Stimulated activated CD4-positive, alpha-beta T cell treated with anti-CD3 and anti-CD28 coated beads, TNF-alpha, amount 100 ng/mL, for 24 hours (primary cell): ENCODE measurements at regions not wholly inside any gene's neighbourhood (a gene's known extent, or its start where the extent isn't known, plus 50 kb on each side); places are given as distances from the start of the nearest gene placed in this dataset.

Source experiments
- DNase-seq, 3 experiments: peaks; one replicate each; pipeline ENCODE4 v3.0.0-alpha.2; 2020; ENCODE audit warnings: low read depth in 3 of 3

DNA sequence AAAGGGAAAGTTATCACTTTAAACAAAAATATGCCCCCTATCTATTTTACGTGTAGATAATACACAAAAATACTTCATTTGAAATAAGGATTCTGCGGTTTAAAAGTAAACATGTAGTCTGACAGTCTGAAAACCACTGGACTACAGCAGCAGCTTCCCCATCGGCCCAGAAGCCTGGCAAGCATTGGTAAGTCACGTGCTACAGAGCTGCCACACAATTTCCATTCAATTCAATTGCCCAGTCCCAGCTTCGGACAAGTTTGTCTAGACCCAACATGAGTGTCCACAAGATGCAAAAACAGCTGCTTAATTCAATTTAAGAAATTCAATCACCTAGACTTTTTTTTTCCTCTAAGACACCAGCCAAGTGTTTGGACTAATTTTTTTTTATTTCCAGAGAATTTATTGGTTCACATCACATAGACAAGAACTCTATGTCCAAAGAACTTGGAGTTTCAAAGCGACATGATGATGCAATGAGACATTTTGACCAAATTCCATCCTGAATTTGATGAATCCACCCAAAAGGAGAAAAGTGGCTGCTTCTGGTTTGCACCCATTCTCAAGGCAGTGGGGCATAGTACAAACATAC is 458.9 kb downstream of the COG6 start:
- no peak for DNase-seq

DNA sequence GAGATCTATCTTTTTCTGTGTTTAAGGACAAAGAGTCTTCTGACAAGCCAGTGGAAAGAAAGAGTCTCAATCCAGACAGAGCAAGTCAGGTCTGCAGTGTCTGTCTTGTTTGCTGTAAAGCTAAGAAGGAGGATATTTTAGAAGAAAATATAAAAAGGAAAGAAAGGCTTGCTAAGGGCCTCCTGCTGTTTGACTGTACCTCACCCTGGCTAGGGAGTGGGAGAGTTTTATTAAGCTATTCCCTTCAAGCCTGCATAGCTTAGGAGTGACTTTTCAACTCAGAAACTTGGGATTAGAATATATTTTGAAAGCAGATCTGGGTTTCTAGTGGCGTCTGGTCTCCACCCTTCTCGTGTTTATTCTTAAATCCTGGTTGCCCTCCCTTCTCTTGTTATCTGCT is 460.0 kb downstream of the COG6 start:
- DNase-seq, result no peak

DNA sequence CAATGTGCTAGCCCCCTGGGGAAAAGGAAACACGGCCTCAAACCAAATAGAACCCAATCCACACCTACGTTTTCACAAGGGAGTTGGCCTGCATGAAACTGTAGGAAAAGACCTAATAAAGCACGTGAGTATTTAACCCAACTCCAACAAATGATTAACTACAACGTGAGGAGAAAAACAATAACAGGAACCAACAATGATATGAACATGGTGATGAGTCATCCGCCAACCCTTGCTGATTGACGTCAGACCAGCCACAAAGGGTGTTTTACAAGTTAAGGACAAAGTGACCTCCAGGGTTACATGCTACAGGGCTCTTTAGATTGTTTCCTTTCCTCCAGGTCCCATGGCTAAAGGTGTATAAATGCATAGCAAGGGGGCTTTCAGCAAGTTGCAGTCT is 460.5 kb downstream of the COG6 start:
- DNase-seq, result peak in 1 of 3 experiments; percentile 25

DNA sequence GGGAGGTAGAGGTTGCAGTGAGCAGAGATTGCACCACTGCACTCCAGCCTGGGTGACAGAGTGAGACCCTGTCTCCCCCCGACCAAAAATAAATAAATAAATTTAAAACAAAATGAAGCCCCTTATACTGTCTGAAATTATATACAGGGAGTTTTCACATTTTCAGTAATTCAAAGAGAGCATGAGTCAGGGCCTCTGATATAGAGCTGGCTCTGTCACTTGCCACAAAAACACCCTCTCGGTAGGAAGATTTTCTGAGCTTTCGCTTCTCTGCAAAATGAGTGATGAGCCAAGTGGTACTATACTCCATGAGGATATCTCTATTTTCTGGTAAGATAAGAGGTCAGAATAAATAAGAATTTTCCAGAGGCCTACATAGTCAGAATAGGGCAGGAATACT is 462.9 kb downstream of the COG6 start:
- no peak for DNase-seq

DNA sequence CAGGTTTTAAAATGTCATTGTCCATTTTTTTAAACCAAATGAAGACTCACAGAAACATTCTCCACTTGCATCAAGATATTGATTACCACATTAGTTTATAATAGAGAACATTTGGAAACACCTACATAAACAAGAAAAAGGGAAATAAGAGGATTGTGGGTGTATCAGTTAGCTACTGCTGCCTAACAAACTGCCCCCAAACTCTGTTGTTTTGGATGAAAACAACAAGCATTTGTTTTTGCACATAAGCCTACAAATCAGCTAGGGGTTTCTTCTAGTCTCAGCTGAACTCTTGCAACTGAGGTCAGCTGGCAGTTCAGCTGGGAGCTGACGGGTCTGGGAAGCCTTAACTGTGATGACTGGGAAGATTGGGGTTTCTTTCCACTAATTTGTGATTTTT is 464.4 kb downstream of the COG6 start:
- DNase-seq, result no peak

GRCh38 chr13:40120288-40120687 is 464.8 kb downstream of the COG6 start:
- DNase-seq, result no peak

DNA sequence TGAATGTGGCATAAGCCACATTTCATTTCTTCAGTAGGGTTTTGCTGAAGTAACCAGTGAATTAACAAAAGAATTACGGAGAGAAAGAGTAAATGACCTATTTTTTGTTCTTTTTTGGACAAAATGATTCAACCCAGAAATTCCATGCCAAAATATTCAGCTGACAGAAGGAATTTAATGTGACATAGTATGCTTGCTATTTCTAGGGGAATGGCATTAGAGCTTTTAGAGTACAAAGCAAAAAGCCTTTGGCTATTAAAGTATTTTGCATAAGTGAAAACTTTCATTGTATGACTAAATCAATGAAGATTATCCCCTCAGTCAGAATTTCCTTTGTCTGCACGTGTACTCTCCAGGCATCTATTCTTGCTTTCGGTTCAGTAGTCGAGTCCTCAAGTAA is 465.3 kb downstream of the COG6 start:
- DNase-seq, result no peak

DNA sequence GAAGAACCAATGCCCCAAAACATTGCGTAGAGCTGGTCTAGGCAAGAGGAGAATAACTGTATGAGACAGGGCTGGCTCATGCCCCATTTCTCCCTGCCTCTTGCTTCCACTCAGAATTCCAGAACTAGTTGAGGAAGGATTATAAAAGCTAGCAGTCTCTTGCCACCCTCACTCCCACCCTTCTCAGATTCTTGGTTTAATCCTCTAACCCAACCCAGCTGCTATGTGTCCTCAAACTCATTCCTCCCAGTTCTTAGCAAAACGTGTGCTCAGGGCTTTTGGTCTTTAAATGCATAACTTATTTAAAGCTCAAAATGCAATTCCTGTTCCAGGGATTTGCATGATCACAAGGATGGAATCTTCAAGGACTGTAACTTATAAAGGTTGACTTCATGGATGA is 466.3 kb downstream of the COG6 start:
- DNase-seq, result no peak

DNA sequence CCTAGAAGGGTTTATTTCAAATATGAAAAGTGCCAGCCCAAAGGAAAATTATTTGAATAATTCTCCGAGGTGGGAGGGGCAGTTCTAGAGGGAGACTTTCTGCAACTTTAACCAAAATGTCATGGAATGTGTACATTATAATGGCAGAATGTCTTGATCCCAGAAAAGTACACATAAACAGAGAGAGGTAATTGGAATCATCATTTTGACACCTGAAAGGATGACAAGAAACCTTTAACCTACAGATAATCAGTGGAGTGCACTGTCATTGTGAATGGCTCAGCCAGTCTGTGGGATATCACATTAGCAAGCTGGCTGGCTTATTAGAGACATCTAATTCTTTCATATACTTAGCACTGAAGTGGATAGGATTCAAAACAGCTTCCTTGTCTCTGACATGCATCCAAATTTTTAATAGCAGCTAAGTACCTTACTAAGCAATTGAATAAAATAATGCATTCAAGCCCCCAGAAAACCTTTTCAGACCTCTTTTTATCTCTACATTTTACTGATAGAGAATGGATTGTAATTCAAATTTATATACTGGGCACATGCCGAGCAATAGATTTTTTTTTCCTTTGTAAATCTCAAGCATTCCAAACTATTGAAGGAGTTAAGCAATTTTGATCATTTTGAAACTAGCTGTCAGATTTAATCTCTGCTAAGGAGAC is 468.6 kb downstream of the COG6 start:
- DNase-seq, result no peak

DNA sequence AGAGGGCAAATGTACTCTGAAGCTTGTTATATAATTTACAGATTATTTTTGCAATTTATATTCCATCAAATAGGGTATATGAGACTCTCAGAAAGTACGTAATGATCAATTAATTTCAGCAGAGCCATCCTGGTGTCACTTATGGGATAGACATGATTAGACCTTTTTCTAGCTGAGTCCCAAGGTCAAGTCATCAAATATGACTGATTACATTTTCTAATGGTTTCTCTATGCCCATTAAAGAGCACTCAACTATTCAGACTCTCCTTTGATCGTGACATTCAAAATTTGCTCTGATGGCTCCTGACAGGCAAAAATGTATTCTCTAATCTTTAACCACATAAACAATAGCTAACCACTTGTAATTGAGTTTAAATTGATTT is 469.2 kb downstream of the COG6 start:
- DNase-seq, result no peak

DNA sequence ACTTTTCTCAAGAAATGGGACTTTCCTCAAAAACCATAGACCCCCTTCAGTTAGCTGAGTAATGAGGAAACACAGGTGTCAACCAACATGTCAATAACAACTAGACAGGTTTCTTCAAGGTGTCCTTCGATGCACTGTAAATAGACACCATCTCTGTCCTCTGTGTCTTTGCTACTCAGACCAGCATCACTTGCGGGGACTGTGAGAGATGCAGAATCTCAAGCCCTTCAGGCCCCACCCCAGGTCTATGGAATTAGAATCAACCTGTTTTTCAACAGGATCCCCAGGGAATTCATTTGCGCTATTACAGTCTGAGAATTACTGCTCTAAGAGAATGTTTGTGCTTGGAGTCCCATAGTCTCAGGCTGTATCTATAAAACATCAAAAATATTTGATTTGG is 469.9 kb downstream of the COG6 start:
- no peak for DNase-seq

- DNase-seq, result no peak
Measured at GRCh38 chr13:40126306-40127085, 471.0 kb downstream of the COG6 start.

GRCh38 chr13:40127476-40127875 is 472.0 kb downstream of the COG6 start:
- DNase-seq, result no peak

GRCh38 chr13:40127925-40128324 is 472.5 kb downstream of the COG6 start:
- no peak for DNase-seq

DNA sequence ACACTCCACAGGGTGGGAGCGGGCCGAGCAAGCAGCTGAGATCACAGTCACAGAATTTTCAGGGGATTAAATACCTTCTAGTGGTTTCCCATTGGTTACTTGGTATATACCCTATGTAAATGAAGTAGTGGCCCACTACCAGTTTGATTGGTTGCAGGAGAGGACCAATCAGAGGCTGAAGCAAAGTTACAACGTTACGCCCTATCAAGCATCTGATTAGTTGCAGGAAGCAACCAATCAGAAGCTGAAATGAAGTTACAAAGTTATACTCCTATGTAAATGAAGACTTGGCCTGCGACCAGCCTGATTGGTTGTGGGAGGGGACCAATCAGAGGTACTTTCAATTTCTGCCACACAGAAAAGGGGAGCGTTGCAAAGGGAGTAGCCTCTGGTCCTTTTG is 474.0 kb downstream of the COG6 start:
- no peak for DNase-seq

GRCh38 chr13:40130871-40131636 is 475.6 kb downstream of the COG6 start:
- no peak for DNase-seq

DNA sequence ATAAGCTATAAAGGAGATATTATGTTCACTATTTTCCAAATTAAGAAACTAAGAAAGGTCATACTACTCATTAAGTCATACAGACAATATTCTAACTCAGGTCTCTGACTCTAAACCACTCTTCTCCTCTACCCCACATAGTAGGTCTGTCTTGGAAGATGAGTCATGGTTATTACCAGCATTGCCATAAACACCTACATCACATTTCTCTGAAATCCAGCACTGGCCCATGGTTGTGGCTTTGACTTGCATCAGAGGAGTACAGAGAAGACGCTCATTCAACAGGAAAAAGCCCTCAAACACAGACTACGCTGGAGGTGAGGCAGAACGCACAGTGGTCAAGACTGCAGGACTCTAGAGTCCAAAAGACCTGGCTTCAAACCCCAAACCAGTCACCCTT is 476.8 kb downstream of the COG6 start:
- DNase-seq, result peak in 1 of 3 experiments; percentile 10

DNA sequence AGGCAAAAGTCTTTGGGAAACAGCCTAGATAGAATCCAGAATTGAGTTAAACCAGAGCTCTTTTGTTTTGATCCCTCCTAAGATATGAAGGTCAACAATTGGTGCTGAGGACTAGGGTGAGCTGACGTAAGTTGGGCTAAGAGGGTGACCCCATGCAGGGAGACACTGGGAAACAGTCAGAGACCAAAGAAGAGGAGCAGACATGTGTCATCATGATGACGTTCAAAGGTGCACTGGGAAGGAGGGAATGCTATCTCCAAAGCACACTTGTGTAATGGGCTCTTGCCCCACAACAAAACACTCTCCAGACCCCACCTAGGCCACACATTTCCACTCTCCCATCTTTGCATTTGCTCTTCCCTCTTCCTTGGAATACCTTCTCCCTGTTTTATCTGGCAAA is 481.4 kb downstream of the COG6 start:
- DNase-seq, result no peak

DNA sequence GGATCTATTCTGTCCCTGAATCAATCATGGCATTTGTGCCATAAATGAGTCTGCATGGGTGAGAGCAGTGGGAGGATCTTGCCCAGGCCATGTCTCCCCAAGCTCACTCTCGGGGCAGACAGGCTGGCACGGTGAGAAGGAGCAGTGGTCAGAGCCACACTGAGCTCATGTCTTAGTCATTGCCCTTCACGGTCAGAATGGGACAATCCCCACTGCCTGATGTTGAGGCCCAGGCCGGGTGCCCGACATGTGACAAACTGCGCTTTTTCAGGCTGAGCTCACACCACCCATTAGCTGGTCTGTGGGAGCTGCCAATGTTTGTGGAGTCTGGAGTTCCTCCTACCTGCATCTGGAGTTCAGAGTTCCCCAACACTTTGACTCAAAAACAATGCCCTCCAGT is 481.9 kb downstream of the COG6 start:
- DNase-seq, result no peak

- no peak for DNase-seq
Measured at GRCh38 chr13:40139896-40140520, 484.5 kb downstream of the COG6 start.

GRCh38 chr13:40141859-40142555 is 486.5 kb downstream of the COG6 start:
- no peak for DNase-seq
